Kidney epithelial cell (primary cell): ENCODE measurements at regions not wholly inside any gene's neighbourhood (a gene's known extent, or its start where the extent isn't known, plus 50 kb on each side); places are given as distances from the start of the nearest gene placed in this dataset.

Experiments used
- DNase-seq: peaks from one replicate; pipeline ENCODE4 v3.0.0-alpha.2; 2010; ENCODE audit warnings: low read depth
- H3K27me3 ChIP-seq: 2 replicates; pipeline ENCODE4 v1.6.0; 2011; ENCODE audit warnings: low read length; ENCODE audit not compliant: control insufficient read depth, insufficient read depth
- H3K36me3 ChIP-seq: 2 replicates; pipeline ENCODE4 v1.5.1; 2011; ENCODE audit warnings: low read length; ENCODE audit not compliant: control insufficient read depth, insufficient read depth
- H3K4me3 ChIP-seq: 2 replicates; pipeline ENCODE4 v1.5.1; 2011; ENCODE audit warnings: low read depth, mild to moderate bottlenecking, control low read depth, low read length
- TF ChIP-seq, protein P1 (sequence below): IDR thresholded peaks from 2 replicates; pipeline ENCODE4 v1.5.1; 2011; ENCODE audit warnings: mild to moderate bottlenecking, moderate library complexity, low read length, control low read depth, inconsistent platforms; ENCODE audit not compliant: insufficient read depth, poor library complexity, severe bottlenecking

- TF ChIP-seq, protein P1, sequence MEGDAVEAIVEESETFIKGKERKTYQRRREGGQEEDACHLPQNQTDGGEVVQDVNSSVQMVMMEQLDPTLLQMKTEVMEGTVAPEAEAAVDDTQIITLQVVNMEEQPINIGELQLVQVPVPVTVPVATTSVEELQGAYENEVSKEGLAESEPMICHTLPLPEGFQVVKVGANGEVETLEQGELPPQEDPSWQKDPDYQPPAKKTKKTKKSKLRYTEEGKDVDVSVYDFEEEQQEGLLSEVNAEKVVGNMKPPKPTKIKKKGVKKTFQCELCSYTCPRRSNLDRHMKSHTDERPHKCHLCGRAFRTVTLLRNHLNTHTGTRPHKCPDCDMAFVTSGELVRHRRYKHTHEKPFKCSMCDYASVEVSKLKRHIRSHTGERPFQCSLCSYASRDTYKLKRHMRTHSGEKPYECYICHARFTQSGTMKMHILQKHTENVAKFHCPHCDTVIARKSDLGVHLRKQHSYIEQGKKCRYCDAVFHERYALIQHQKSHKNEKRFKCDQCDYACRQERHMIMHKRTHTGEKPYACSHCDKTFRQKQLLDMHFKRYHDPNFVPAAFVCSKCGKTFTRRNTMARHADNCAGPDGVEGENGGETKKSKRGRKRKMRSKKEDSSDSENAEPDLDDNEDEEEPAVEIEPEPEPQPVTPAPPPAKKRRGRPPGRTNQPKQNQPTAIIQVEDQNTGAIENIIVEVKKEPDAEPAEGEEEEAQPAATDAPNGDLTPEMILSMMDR: no peak
- no peak for DNase-seq
- H3K36me3 ChIP-seq: no peaks in the 10 kb centered on the region
Observed at GRCh38 chr6:135572051-135572450, 74.5 kb upstream of the AHI1 start.

DNA sequence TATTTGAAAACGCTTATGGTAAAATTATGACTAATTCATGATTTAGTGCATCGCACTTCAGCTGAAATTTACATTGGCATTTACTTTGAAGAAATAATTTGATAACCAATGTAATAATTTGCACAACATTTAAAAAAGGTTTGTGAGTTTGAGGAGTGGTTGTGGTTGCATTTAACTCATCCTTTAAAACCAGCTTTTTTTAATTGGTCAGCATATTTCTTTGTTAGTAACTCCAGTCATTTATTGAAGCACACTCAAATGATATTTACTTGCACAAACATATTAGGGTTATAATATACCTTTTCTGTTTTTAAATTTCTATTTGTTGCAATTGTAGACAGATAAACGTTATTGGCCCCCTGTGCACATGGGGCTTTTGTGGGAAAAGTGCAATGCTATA is 78.1 kb upstream of the AHI1 start:
- TF ChIP-seq, protein P1: no peak
- H3K27me3 ChIP-seq: no peaks in the 10 kb centered on the region
- H3K4me3 ChIP-seq: no peak overlapping the region

More at GRCh38 chr6:135572051-135572450, 74.5 kb upstream of the AHI1 start:
- Histone ChIP-seq H3K27me3 (no peaks in the 10 kb centered on the region), H3K4me3 (no peak overlapping the region)

DNA sequence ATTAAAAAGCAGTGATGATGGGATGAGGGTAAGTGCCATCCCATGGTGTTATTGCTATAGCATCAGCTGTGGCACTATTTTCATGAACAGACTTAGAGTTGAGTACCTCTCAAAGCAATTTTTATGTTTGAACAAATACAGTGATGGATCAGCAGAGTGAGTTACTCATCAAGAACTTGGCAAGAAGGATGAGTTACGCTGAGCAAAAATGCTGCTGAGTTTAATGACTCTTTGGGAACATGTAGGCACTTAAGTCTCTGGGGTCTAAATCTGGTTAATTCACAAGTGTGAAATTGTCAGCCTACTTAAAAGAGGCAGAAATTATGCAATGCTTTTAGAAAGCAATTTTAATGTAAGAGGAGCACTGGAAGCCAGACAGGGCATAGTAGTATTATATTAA is 78.5 kb upstream of the AHI1 start:
- TF ChIP-seq, protein P1: no peak

More for the DNA sequence above, 78.1 kb upstream of the AHI1 start:
- DNase-seq: no peak
- H3K36me3 ChIP-seq: no peaks in the 10 kb centered on the region

GRCh38 chr6:135577059-135577538 is 79.6 kb upstream of the AHI1 start:
- Histone ChIP-seq H3K36me3 (no peaks in the 10 kb centered on the region), H3K27me3 (no peaks in the 10 kb centered on the region), H3K4me3 (no peak overlapping the region)
- DNase-seq: no peak
- TF ChIP-seq, protein P1: no peak

More for the DNA sequence above, 78.5 kb upstream of the AHI1 start:
- DNase-seq: no peak
- Histone ChIP-seq H3K36me3 (no peaks in the 10 kb centered on the region), H3K27me3 (no peaks in the 10 kb centered on the region), H3K4me3 (no peak overlapping the region)

- no peak for DNase-seq
- TF ChIP-seq, protein P1: no peak
Observed at GRCh38 chr6:135578976-135579375, 81.4 kb upstream of the AHI1 start.

DNA sequence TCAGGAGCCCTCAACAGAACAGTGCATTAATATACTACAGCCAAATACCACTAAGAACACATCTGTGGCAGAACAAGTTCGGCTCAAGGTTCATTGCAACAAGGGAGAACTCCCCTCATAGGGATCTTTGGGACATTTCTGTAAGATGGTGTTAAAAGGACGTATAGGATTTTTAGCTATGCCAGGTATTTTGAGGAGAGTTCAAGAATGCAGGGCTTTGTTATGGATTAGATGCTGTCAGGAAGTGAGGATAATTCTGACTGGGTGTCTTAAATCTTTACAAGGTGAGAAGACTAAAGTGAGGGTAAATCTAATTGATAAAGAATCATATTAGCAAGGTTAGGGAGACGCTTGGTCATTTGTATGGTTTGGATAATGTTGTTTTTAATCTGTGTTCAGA is 83.7 kb upstream of the AHI1 start:
- DNase-seq: no peak
- H3K36me3 ChIP-seq: no peaks in the 10 kb centered on the region
- TF ChIP-seq, protein P1: no peak

More at GRCh38 chr6:135578976-135579375, 81.4 kb upstream of the AHI1 start:
- no peak overlapping the region for H3K4me3 ChIP-seq
- H3K27me3 ChIP-seq: no peaks in the 10 kb centered on the region
- no peaks in the 10 kb centered on the region for H3K36me3 ChIP-seq

More for the DNA sequence above, 83.7 kb upstream of the AHI1 start:
- Histone ChIP-seq H3K4me3 (no peak overlapping the region), H3K27me3 (no peaks in the 10 kb centered on the region)
